HUES64 (cell line): ENCODE measurements at regions not wholly inside any gene's neighbourhood (a gene's known extent, or its start where the extent isn't known, plus 50 kb on each side); places are given as distances from the start of the nearest gene placed in this dataset.
"Not testable (repeated sequence)": the region's sequence is repeated elsewhere in the genome, so short reads cannot be mapped to it uniquely, and the experiment has no call there.

Experiments used
- H3K27ac ChIP-seq: 2 replicates; pipeline ENCODE4 v1.7.0; 2013; ENCODE audit warnings: low read depth, low read length, inconsistent platforms
- H3K27me3 ChIP-seq: 2 replicates; pipeline ENCODE4 v1.6.1; 2013; ENCODE audit warnings: mild to moderate bottlenecking, low read length; ENCODE audit not compliant: insufficient read depth
- H3K36me3 ChIP-seq: 2 replicates; pipeline ENCODE4 v1.6.1; 2013; ENCODE audit warnings: mild to moderate bottlenecking, low read length; ENCODE audit not compliant: insufficient read depth
- H3K4me1 ChIP-seq: 2 replicates; pipeline ENCODE4 v1.6.1; 2013; ENCODE audit warnings: mild to moderate bottlenecking, low read length, moderate library complexity; ENCODE audit not compliant: insufficient read depth
- H3K4me3 ChIP-seq: 2 replicates; pipeline ENCODE4 v1.5.1; 2013; ENCODE audit warnings: mild to moderate bottlenecking, low read length, moderate library complexity
- H3K9ac ChIP-seq: 2 replicates; pipeline ENCODE4 v1.6.1; 2013; ENCODE audit warnings: mild to moderate bottlenecking, low read depth, low read length
- H3K9me3 ChIP-seq: 2 replicates; pipeline ENCODE4 v1.6.1; 2013; ENCODE audit warnings: low read depth, low read length; ENCODE audit not compliant: insufficient read depth
- WGBS: fragments of 150-250, 120-280 bp; methylation state at CpG from one replicate; pipeline ENCODE4 v1.1.7; 2013; ENCODE audit warnings: missing lambda C conversion rate; 5-methylcytosine and 5-hydroxymethylcytosine counted together

- H3K4me3 ChIP-seq: no peak overlapping the region
- H3K4me1 ChIP-seq: peaks cover 73% of the 10 kb centered on the region
- H3K27me3 ChIP-seq: no peaks in the 10 kb centered on the region
- peak overlapping the region; percentile 87 for H3K27ac ChIP-seq
- H3K9ac ChIP-seq: peak overlapping the region; percentile 34
- H3K36me3 ChIP-seq: no peaks in the 10 kb centered on the region
- H3K9me3 ChIP-seq: no peaks in the 10 kb centered on the region
Observed at GRCh38 chr11:134994431-134994830, 582.4 kb upstream of the B3GAT1 start.

- peaks cover 66% of the 10 kb centered on the region for H3K4me1 ChIP-seq
- H3K4me3 ChIP-seq: no peak overlapping the region
- H3K9me3 ChIP-seq: no peaks in the 10 kb centered on the region
- H3K27ac ChIP-seq: peak overlapping the region; percentile 87
- H3K36me3 ChIP-seq: no peaks in the 10 kb centered on the region
- no peaks in the 10 kb centered on the region for H3K27me3 ChIP-seq
- 75% methylated on average over 7 of the region's 7 CpGs for WGBS
- H3K9ac ChIP-seq: peak overlapping the region; percentile 34
Observed at GRCh38 chr11:134993691-134994243, 581.7 kb upstream of the B3GAT1 start.

- Histone ChIP-seq H3K36me3 (no peaks in the 10 kb centered on the region), H3K9me3 (no peaks in the 10 kb centered on the region), H3K9ac (no peak overlapping the region; the same call in 1 of the 2 replicates), H3K4me3 (no peak overlapping the region), H3K4me1 (peaks cover 64% of the 10 kb centered on the region), H3K27ac (peak overlapping the region; percentile 87; the same call in 1 of the 2 replicates), H3K27me3 (no peaks in the 10 kb centered on the region)
- WGBS: 79% methylated on average over 6 of the region's 6 CpGs
Observed at GRCh38 chr11:134992981-134993380, 580.9 kb upstream of the B3GAT1 start.

- no peaks in the 10 kb centered on the region for H3K9me3 ChIP-seq
- no peak overlapping the region for H3K27ac ChIP-seq
- H3K9ac ChIP-seq: no peak overlapping the region
- no peak overlapping the region for H3K4me3 ChIP-seq
- H3K27me3 ChIP-seq: no peaks in the 10 kb centered on the region
- H3K36me3 ChIP-seq: no peaks in the 10 kb centered on the region
- peaks cover 34% of the 10 kb centered on the region for H3K4me1 ChIP-seq
- WGBS: 94% methylated on average over 4 of the region's 4 CpGs
Observed at GRCh38 chr11:134988495-134988894, 576.5 kb upstream of the B3GAT1 start.

GRCh38 chr11:134987822-134988221, 575.8 kb upstream of the B3GAT1 start:
- Histone ChIP-seq H3K9ac (no peak overlapping the region), H3K27me3 (no peaks in the 10 kb centered on the region), H3K36me3 (no peaks in the 10 kb centered on the region), H3K4me3 (no peak overlapping the region), H3K4me1 (peaks cover 27% of the 10 kb centered on the region), H3K27ac (no peak overlapping the region), H3K9me3 (no peaks in the 10 kb centered on the region)
- WGBS: 96% methylated on average over 8 of the region's 8 CpGs

- no peaks in the 10 kb centered on the region for H3K9me3 ChIP-seq
- no peak overlapping the region for H3K4me3 ChIP-seq
- no peak overlapping the region for H3K9ac ChIP-seq
- no peaks in the 10 kb centered on the region for H3K36me3 ChIP-seq
- H3K4me1 ChIP-seq: peaks cover 22% of the 10 kb centered on the region
- H3K27ac ChIP-seq: no peak overlapping the region
- 87% methylated on average over 6 of the region's 7 CpGs for WGBS
- H3K27me3 ChIP-seq: no peaks in the 10 kb centered on the region
Observed at GRCh38 chr11:134987223-134987768, 575.3 kb upstream of the B3GAT1 start.

GRCh38 chr11:134984421-134984820, 572.4 kb upstream of the B3GAT1 start:
- WGBS: 96% methylated on average over 8 of the region's 8 CpGs
- Histone ChIP-seq H3K9me3 (no peaks in the 10 kb centered on the region), H3K4me3 (no peak overlapping the region), H3K27me3 (no peaks in the 10 kb centered on the region), H3K36me3 (no peaks in the 10 kb centered on the region), H3K9ac (no peak overlapping the region), H3K4me1 (no peaks in the 10 kb centered on the region; the same call in 1 of the 2 replicates), H3K27ac (no peak overlapping the region)

- H3K27me3 ChIP-seq, H3K27ac ChIP-seq, H3K4me1 ChIP-seq, H3K9me3 ChIP-seq, H3K36me3 ChIP-seq, H3K4me3 ChIP-seq, H3K9ac ChIP-seq: not testable (repeated sequence)
- 97% methylated on average over 8 of the region's 8 CpGs for WGBS
Observed at GRCh38 chr11:134982432-134982831, 570.4 kb upstream of the B3GAT1 start.

- H3K4me1 ChIP-seq: no peaks in the 10 kb centered on the region; the same call in 1 of the 2 replicates
- peak overlapping the region; percentile 41; the same call in 1 of the 2 replicates for H3K27ac ChIP-seq
- no peak overlapping the region for H3K4me3 ChIP-seq
- H3K27me3 ChIP-seq: no peaks in the 10 kb centered on the region
- WGBS: 62% methylated on average over 4 of the region's 4 CpGs
- H3K36me3 ChIP-seq: no peaks in the 10 kb centered on the region
- no peak overlapping the region for H3K9ac ChIP-seq
- no peaks in the 10 kb centered on the region for H3K9me3 ChIP-seq
Observed at GRCh38 chr11:134981835-134982234, 569.8 kb upstream of the B3GAT1 start.

- no peaks in the 10 kb centered on the region for H3K36me3 ChIP-seq
Observed at GRCh38 chr11:134980819-134981710, 569.0 kb upstream of the B3GAT1 start.

GRCh38 chr11:134979089-134979457, 567.0 kb upstream of the B3GAT1 start:
- H3K4me3 ChIP-seq, H3K27ac ChIP-seq, H3K27me3 ChIP-seq, H3K9ac ChIP-seq, H3K4me1 ChIP-seq, H3K36me3 ChIP-seq, H3K9me3 ChIP-seq: not testable (repeated sequence)
- WGBS: 99% methylated on average over 12 of the region's 12 CpGs

More at GRCh38 chr11:134980819-134981710, 569.0 kb upstream of the B3GAT1 start:
- H3K27ac ChIP-seq: no peak overlapping the region
- no peak overlapping the region for H3K4me3 ChIP-seq
- H3K4me1 ChIP-seq: no peaks in the 10 kb centered on the region; the same call in 1 of the 2 replicates
- no peak overlapping the region for H3K9ac ChIP-seq
- H3K27me3 ChIP-seq: no peaks in the 10 kb centered on the region
- H3K9me3 ChIP-seq: no peaks in the 10 kb centered on the region
- 90% methylated on average over 12 of the region's 13 CpGs for WGBS
